NCI-H524 (cell line): ENCODE measurements at regions not wholly inside any gene's neighbourhood (a gene's known extent, or its start where the extent isn't known, plus 50 kb on each side); places are given as distances from the start of the nearest gene placed in this dataset.

Experiments
- DNase-seq, 2 experiments: peaks; one replicate each; lab custom pipeline; 2025; lab: John Stamatoyannopoulos, UW

DNA sequence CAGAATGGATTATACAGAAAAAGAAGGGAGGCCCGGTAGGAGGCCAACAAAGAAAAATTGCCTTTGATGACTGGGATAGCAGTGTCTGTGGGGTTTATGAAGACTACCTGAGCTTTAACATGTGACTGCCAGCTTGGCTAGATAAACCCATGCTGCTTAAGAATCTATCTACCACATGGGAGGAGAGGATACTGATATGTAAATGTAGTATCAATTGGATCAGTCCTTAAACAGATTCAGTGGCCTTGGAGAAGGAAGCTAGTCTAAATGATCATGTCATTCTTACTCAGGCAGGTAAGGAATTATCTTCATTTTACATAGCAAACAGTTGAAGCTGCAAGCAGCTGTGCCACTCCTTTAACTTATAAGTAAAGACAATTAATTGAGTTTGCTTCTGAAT, 50.0 kb upstream of the SYNPR start:
- DNase-seq: peak in 1 of 2 experiments; percentile 17
